Activated T-helper 1 cell treated with anti-CD3 and anti-CD28 coated beads, Interleukin-12 subunit alpha, Interleukin-12 subunit beta, Interleukin-2, Interleukin-4 antibody, amounts not matched to agents 30 ng/mL and 10 ng/mL and 1 ng/mL, durations not matched to agents 14 hours and 24 hours and 36 hours (primary cell): ENCODE measurements at regions not wholly inside any gene's neighbourhood (a gene's known extent, or its start where the extent isn't known, plus 50 kb on each side); places are given as distances from the start of the nearest gene placed in this dataset.

ENCODE experiments used
- DNase-seq: peaks from one replicate; pipeline ENCODE4 v3.0.0; 2021; ENCODE audit warnings: low spot score
- H3K27ac Mint-ChIP-seq: one replicate; pipeline ENCODE4 v1.8.0; 2021; ENCODE audit warnings: mild to moderate bottlenecking, mixed read lengths
- H3K27me3 Mint-ChIP-seq: one replicate; pipeline ENCODE4 v1.8.0; 2022; ENCODE audit warnings: mild to moderate bottlenecking, moderate library complexity, mixed read lengths; ENCODE audit not compliant: insufficient read depth
- H3K36me3 Mint-ChIP-seq: one replicate; pipeline ENCODE4 v1.8.0; 2021; ENCODE audit warnings: low read depth, mixed read lengths
- H3K4me1 Mint-ChIP-seq: one replicate; pipeline ENCODE4 v1.8.0; 2021; ENCODE audit warnings: low read depth, mixed read lengths
- H3K4me3 Mint-ChIP-seq: one replicate; pipeline ENCODE4 v1.8.0; 2021; ENCODE audit warnings: mild to moderate bottlenecking, moderate library complexity, mixed read lengths
- H3K9me3 Mint-ChIP-seq: one replicate; pipeline ENCODE4 v1.8.0; 2021; ENCODE audit warnings: mixed read lengths
- intact Hi-C: fragments of 100-400 bp; cut with micrococcal nuclease; formaldehyde crosslinking; loops from one replicate; pipeline ENCODE4 v1.15.1; 2024

DNA sequence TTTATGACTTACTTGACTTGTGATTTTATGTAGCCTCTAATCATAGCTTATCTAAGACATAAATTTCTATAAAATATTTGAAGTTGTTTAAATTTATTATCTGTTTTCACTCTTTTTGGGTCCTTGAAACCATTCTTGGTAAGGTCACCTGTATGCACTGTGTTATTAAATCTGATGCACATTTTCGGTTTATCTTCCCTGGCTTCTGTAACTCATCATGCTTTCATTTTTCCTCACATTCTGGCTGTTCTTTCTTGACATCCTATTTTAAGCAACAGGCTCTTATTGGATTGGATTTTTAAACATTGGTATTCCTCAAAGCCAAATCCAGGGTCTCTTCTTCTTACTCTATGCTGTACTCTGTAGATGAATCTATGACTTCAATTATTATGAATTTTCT is 341.6 kb downstream of the TGFB2 start:
- H3K4me1 Mint-ChIP-seq: no peaks in the 10 kb centered on the region
- H3K27ac Mint-ChIP-seq: no peak overlapping the region
- H3K9me3 Mint-ChIP-seq: no peaks in the 10 kb centered on the region
- no peak overlapping the region for H3K4me3 Mint-ChIP-seq
- intact Hi-C loops: no loop called here
- no peaks in the 10 kb centered on the region for H3K36me3 Mint-ChIP-seq
- DNase-seq: no peak
- no peaks in the 10 kb centered on the region for H3K27me3 Mint-ChIP-seq

DNA sequence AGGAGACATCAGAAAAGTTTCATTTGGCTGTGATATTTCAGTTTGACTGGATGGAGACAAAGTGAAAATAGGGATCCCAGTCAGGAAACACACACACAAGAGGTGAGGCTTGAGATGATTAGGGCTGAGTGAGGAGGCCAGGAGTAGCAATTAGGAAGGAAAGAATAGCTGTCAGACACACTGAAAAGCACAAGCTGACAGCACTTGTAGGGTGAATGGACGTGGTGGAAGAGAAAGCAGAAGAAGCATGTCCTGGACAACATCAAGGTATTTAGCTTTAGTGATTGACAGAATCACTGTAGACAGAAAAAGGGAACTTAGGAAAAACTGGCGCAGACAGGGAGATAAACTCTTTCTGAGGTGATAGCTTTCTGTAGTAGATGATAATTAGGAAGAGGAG is 347.7 kb downstream of the TGFB2 start:
- no peaks in the 10 kb centered on the region for H3K27me3 Mint-ChIP-seq

GRCh38 chr1:218693599-218693998 is 348.5 kb downstream of the TGFB2 start:
- Mint-ChIP-seq H3K9me3 (no peaks in the 10 kb centered on the region), H3K27me3 (no peaks in the 10 kb centered on the region), H3K4me3 (no peak overlapping the region), H3K4me1 (no peaks in the 10 kb centered on the region), H3K36me3 (no peaks in the 10 kb centered on the region), H3K27ac (no peak overlapping the region)
- intact Hi-C loops: no loop called here
- DNase-seq: no peak

More for the DNA sequence above, 347.7 kb downstream of the TGFB2 start:
- intact Hi-C loops: no loop called here
- Mint-ChIP-seq H3K4me1 (no peaks in the 10 kb centered on the region), H3K27ac (no peak overlapping the region), H3K4me3 (no peak overlapping the region), H3K9me3 (no peaks in the 10 kb centered on the region), H3K36me3 (no peaks in the 10 kb centered on the region)
- no peak for DNase-seq

DNA sequence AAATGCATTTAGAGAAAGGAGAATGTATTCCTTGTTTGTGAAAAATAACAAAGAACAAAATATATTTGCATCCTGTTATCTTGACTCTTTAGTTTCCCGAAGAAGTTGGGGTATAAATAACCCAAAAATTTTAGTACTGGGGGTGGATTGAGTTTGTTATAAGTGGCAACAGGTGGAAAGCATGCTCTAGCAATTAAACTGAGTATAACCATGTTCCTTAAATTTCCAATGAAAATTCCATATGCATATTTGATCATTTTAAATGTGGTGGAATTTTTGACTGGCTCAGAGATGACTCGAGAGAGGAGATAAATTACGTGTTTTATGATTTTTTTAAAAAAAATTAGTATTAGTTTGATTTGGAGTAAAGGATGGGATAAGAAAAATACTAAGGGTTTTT is 348.9 kb downstream of the TGFB2 start:
- Mint-ChIP-seq H3K4me1 (no peaks in the 10 kb centered on the region), H3K27me3 (no peaks in the 10 kb centered on the region), H3K27ac (no peak overlapping the region), H3K9me3 (no peaks in the 10 kb centered on the region), H3K36me3 (no peaks in the 10 kb centered on the region), H3K4me3 (no peak overlapping the region)
- DNase-seq: no peak
- intact Hi-C loops: no loop called here

DNA sequence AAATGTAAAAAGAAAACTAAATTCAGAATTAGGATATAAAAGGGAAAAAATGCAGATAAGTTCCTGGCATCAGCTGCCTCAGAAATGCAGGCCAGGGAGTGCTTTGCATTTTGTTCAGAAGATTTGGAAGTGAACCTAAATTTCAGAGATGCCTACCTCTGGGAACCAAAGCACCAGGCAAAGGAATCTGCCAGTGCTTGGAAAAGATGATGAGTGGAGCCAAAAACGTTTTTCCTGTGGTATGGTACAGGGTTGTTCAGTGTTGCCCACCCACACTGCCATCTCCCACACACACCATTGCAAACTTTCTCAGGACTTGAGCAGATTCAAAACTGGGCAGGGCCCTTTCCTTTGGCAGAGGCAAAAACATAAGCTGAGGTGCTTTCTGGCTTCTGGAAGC is 349.5 kb downstream of the TGFB2 start:
- Mint-ChIP-seq H3K4me3 (no peak overlapping the region), H3K27ac (no peak overlapping the region), H3K9me3 (no peaks in the 10 kb centered on the region), H3K36me3 (no peaks in the 10 kb centered on the region), H3K27me3 (no peaks in the 10 kb centered on the region), H3K4me1 (no peaks in the 10 kb centered on the region)
- DNase-seq: no peak
- intact Hi-C loops: no loop called here

- intact Hi-C loops: no loop called here
- Mint-ChIP-seq H3K36me3 (no peaks in the 10 kb centered on the region), H3K4me3 (no peak overlapping the region), H3K4me1 (no peaks in the 10 kb centered on the region), H3K9me3 (no peaks in the 10 kb centered on the region), H3K27me3 (no peaks in the 10 kb centered on the region), H3K27ac (no peak overlapping the region)
- DNase-seq: no peak
Measured at GRCh38 chr1:218695525-218695924, 350.4 kb downstream of the TGFB2 start.

GRCh38 chr1:218698141-218698540 is 353.0 kb downstream of the TGFB2 start:
- Mint-ChIP-seq H3K4me1 (no peaks in the 10 kb centered on the region), H3K36me3 (no peaks in the 10 kb centered on the region), H3K9me3 (no peaks in the 10 kb centered on the region), H3K27me3 (no peaks in the 10 kb centered on the region), H3K4me3 (no peak overlapping the region), H3K27ac (no peak overlapping the region)
- intact Hi-C loops: no loop called here
- DNase-seq: no peak

DNA sequence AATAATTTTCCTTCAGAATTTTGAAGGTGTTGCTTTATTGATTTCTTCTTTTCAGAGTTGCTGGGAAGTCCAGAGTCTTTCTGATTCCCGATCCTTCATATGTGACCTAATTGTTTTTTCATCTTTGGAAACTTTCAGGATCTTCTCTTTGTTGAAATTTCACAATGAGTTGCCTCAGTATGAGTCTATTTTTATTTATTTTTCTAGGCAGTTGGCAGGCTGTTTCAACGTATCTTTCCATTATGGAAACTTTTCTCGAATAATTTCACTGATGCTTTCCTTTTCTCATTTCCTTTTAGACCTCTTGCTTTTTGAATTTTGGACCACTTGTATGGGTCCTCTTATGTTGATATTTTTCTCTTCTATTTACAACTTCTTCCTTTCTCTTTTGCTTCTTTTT is 354.3 kb downstream of the TGFB2 start:
- intact Hi-C loops: no loop called here
- no peaks in the 10 kb centered on the region for H3K36me3 Mint-ChIP-seq
- no peaks in the 10 kb centered on the region for H3K4me1 Mint-ChIP-seq

DNA sequence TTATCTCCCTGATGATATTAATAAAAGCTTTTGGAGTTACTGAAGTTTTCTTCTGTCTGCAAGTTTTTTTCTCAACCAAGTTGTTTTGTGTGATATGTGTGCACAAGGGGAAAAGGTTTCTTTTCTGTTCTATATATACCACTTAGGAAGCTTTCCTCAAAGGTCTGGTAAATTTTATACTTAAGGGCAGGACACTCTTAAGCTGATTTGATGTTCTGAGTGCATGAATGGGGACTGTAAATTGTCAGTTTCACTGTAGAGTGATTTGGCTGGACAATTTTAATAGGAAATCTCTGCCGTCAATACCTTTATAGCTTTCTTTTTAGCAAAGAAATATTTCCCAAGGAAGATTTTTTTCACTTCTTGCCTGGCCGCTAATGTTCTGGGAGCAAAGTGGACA is 354.7 kb downstream of the TGFB2 start:
- Mint-ChIP-seq H3K4me3 (no peak overlapping the region), H3K36me3 (no peaks in the 10 kb centered on the region), H3K4me1 (no peaks in the 10 kb centered on the region), H3K27ac (no peak overlapping the region), H3K27me3 (no peaks in the 10 kb centered on the region), H3K9me3 (no peaks in the 10 kb centered on the region)
- intact Hi-C loops: no loop called here
- no peak for DNase-seq

More for the DNA sequence above, 354.3 kb downstream of the TGFB2 start:
- H3K9me3 Mint-ChIP-seq: no peaks in the 10 kb centered on the region
- no peaks in the 10 kb centered on the region for H3K27me3 Mint-ChIP-seq
- no peak overlapping the region for H3K27ac Mint-ChIP-seq
- no peak for DNase-seq
- H3K4me3 Mint-ChIP-seq: no peak overlapping the region

DNA sequence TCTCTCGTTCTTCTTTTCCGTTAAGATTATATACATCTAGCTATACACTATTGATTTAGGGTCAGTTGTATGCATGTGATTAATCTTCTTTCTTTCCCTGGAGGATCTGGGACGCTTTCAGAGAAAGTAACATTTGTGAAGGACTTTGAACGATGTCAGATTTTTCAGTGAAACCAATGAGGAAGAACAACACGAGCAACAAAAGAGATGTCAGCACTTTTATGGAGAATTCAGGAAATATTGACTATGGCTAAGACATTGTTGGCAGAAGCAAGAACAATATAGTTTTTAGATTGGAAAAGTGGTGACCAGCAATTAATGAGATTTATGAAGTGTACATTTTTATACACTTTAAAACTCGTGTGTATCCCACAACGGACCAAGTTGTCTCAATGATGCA is 355.5 kb downstream of the TGFB2 start:
- Mint-ChIP-seq H3K4me1 (no peaks in the 10 kb centered on the region), H3K9me3 (no peaks in the 10 kb centered on the region), H3K27me3 (no peaks in the 10 kb centered on the region), H3K4me3 (no peak overlapping the region), H3K27ac (no peak overlapping the region), H3K36me3 (no peaks in the 10 kb centered on the region)
- intact Hi-C loops: no loop called here
- no peak for DNase-seq

DNA sequence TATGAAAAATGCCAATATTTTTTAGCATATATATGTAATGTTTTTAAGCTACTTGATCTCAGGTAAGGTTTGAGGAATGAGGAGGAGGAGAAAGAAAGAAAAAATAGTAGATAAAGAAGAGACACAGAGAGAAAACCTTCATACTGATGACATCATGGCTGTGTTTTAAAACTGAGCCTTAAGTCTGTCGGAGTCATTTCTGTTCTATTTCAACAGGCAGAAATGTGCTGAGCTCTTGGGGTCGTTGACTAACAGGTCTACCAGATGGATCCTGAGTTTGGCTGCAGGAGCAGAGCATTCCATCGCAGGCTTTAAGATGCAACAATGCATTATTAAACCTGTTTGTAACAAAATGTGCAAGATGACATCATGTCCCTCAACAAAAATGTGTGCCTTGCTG is 356.0 kb downstream of the TGFB2 start:
- Mint-ChIP-seq H3K4me1 (no peaks in the 10 kb centered on the region), H3K4me3 (no peak overlapping the region), H3K27me3 (no peaks in the 10 kb centered on the region), H3K27ac (no peak overlapping the region), H3K36me3 (no peaks in the 10 kb centered on the region), H3K9me3 (no peaks in the 10 kb centered on the region)
- no peak for DNase-seq
- intact Hi-C loops: no loop called here

DNA sequence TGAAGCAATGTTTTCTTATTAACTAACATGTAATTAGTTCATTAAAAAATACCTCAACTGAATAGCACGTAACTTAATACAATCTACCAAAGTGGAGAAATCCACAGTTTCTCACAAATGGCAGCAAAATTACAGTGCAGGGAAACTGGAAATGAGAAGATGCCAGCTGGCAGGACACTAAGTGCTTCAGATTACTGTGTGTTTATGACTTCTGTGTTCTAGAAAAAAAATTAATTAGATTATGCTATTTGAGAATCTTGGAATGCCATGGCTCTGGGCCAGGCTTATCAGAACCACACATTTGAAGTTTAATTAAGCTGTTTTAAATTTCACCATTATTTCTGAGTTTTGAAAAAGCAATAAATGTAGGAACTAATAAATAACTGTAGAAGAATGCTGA is 357.6 kb downstream of the TGFB2 start:
- Mint-ChIP-seq H3K36me3 (no peaks in the 10 kb centered on the region), H3K27me3 (no peaks in the 10 kb centered on the region)

DNA sequence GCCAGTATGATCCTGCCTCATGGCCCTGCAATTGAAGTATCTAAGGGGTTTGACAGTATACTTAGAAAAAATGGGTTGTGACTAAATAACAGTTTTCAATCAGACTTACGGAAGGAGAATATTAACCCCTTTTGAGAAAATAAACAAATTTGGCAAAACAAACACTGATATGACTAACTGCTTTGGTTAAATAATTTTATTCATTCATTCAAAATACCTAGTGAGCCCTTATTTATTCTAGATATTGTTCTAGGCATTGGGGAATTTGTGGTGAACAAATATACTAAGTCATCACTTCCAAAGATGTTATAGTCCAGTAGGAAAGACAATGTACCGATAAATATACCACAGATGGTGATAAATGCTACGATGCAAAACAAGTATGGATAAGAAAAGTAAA is 358.7 kb downstream of the TGFB2 start:
- no peak for DNase-seq
- Mint-ChIP-seq H3K9me3 (no peaks in the 10 kb centered on the region), H3K4me1 (no peaks in the 10 kb centered on the region), H3K27ac (no peak overlapping the region), H3K27me3 (no peaks in the 10 kb centered on the region), H3K4me3 (no peak overlapping the region), H3K36me3 (no peaks in the 10 kb centered on the region)
- intact Hi-C loops: no loop called here

More for the DNA sequence above, 357.6 kb downstream of the TGFB2 start:
- intact Hi-C loops: no loop called here
- no peak for DNase-seq
- Mint-ChIP-seq H3K9me3 (no peaks in the 10 kb centered on the region), H3K4me1 (no peaks in the 10 kb centered on the region), H3K4me3 (no peak overlapping the region), H3K27ac (no peak overlapping the region)

DNA sequence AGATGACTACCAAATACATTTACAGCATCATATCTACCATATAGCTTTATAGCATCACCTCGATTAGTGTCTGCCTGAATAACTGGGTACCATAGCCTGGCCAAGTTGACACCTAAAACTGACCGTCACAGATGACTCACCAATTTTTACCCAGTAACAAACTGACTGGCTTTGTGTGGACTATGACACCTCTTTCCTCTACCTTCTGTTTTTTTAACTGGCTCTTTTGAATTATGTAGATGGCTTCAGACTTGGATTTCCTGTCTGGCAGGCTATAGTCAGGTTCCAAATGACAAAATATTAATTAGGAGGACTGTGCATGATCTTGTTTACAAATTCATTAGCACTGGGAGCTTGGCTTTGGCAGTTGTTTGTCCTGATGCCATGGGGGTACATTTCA is 360.3 kb downstream of the TGFB2 start:
- no peak overlapping the region for H3K4me3 Mint-ChIP-seq
- peaks cover 3% of the 10 kb centered on the region for H3K9me3 Mint-ChIP-seq
- H3K27ac Mint-ChIP-seq: no peak overlapping the region
- H3K4me1 Mint-ChIP-seq: no peaks in the 10 kb centered on the region
- no peak for DNase-seq
- intact Hi-C loops: no loop called here
- no peaks in the 10 kb centered on the region for H3K36me3 Mint-ChIP-seq
- no peaks in the 10 kb centered on the region for H3K27me3 Mint-ChIP-seq
